GM12864 (cell line): ENCODE measurements at regions not wholly inside any gene's neighbourhood (a gene's known extent, or its start where the extent isn't known, plus 50 kb on each side); places are given as distances from the start of the nearest gene placed in this dataset.

ENCODE experiments used
- DNase-seq: peaks from one replicate; pipeline ENCODE4 v3.0.0-alpha.2; 2011; ENCODE audit warnings: low read depth
- H3K4me3 ChIP-seq: 2 replicates; pipeline ENCODE4 v1.5.1; 2011; ENCODE audit warnings: mild to moderate bottlenecking, low read depth, low read length, control low read depth
- CTCF ChIP-seq: IDR thresholded peaks from 2 replicates; pipeline ENCODE4 v1.5.1; 2011; ENCODE audit warnings: low read depth, mild to moderate bottlenecking, moderate library complexity, low read length, control low read depth, inconsistent platforms; ENCODE audit errors: missing control alignments

- TF ChIP-seq CTCF, result no peak
- no peak for DNase-seq
- H3K4me3 ChIP-seq, result no peak overlapping the region
Observed at GRCh38 chr7:17063045-17063383, 181.2 kb upstream of the AGR3 start.

- no peak for TF ChIP-seq CTCF
- H3K4me3 ChIP-seq, result no peak overlapping the region
- no peak for DNase-seq
Observed at GRCh38 chr7:17067691-17068090, 185.9 kb upstream of the AGR3 start.

- no peak for DNase-seq
- H3K4me3 ChIP-seq, result no peak overlapping the region
- TF ChIP-seq CTCF, result no peak
Observed at GRCh38 chr7:17069146-17069545, 187.4 kb upstream of the AGR3 start.

GRCh38 chr7:17070231-17070708, 188.5 kb upstream of the AGR3 start:
- H3K4me3 ChIP-seq, result no peak overlapping the region
- DNase-seq, result no peak
- TF ChIP-seq CTCF, result no peak

GRCh38 chr7:17071866-17072265, 190.1 kb upstream of the AGR3 start:
- TF ChIP-seq CTCF, result no peak
- no peak overlapping the region for H3K4me3 ChIP-seq
- DNase-seq, result peak; percentile 33

- DNase-seq, result no peak
- no peak for TF ChIP-seq CTCF
- H3K4me3 ChIP-seq, result no peak overlapping the region
Observed at GRCh38 chr7:17075601-17076255, 193.9 kb upstream of the AGR3 start.

- no peak overlapping the region for H3K4me3 ChIP-seq
- TF ChIP-seq CTCF, result no peak
- no peak for DNase-seq
Observed at GRCh38 chr7:17078298-17078697, 196.5 kb upstream of the AGR3 start.
